GM19324 (cell line): ENCODE measurements at regions not wholly inside any gene's neighbourhood (a gene's known extent, or its start where the extent isn't known, plus 50 kb on each side); places are given as distances from the start of the nearest gene placed in this dataset.

Experiments
- ATAC-seq: cut with Tn5 transposase; IDR thresholded peaks from one replicate; pipeline ENCODE4 v1.9.1; 2021; ENCODE audit warnings: mild to moderate bottlenecking, moderate library complexity; ENCODE audit not compliant: unreplicated experiment, low FRiP score

DNA sequence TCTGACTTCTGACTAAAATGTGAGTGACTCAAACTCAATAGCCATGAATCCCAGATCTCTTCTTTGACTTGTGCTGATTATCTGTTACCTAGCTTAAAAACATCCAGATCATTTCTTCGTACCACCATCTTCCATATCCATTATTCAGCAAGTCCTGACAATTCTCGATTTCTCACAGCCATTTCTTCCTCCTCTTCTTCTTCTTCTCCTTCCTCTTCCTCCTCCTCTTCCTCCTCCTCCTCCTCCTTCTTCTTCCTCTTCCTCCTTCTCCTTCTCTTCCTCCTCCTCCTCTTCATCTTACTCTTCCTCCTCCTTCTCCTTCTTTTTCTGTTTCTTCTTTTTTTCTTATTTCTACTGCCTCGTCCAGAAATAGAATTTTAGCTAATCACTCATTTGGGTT is 77.0 kb upstream of the MAP1B start:
- no peak for ATAC-seq

DNA sequence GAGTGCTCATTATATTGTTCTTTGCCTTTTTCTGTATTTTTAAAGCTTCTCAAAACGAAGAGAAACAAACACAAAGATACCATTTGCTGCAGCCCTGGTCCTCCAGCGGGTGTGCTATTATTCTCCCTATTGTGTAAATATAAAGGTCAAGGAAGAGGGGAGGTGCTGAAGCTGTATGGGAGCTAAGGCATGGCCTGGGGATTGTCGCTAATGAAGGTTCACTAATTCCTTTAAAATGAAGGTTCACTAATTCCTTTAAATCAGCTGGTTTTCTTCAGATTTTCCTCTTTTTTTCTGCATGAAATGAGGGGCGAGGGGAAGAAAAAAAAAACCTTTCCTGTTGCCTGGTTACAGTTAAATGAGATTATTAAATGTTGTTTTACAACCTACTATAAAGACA is 74.5 kb upstream of the MAP1B start:
- no peak for ATAC-seq

DNA sequence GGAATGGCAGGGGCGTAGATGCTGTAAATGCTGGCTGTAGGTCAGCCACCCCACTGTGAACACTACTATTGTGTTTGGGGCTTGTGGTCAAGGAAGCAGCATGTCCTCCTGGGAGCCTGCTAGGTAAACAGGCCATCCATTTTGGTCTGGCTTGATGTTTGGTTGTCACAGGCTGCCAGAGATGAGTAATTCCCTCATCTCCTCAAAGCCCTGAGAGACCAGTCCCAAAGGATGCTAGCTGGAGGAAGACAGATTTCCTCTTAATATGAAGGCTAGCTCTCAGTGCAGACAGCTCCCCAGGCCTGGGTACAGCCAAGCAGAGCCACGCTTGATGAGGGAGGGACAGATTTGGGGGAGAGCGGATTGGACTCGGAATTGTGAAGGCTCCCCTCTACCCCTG is 72.5 kb upstream of the MAP1B start:
- ATAC-seq = no peak

DNA sequence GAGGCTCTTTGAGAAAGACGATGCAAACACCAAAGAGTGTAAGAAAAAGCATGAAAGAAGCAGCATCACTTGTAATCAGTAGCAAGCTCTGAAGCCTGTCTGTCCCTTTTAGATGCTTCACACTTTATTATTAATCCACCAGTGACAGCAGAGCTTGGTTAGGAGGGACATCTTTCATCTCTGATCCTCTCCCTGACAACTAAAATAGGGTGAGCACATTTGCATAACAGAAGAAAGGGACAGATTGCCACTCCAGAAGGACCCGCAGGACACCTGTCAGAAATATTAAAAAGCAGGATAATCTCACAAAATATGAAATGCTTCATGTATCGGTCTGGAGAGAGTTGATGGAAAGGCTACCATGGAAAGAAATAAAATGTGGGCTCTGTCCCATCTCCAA is 71.4 kb upstream of the MAP1B start:
- ATAC-seq = no peak

DNA sequence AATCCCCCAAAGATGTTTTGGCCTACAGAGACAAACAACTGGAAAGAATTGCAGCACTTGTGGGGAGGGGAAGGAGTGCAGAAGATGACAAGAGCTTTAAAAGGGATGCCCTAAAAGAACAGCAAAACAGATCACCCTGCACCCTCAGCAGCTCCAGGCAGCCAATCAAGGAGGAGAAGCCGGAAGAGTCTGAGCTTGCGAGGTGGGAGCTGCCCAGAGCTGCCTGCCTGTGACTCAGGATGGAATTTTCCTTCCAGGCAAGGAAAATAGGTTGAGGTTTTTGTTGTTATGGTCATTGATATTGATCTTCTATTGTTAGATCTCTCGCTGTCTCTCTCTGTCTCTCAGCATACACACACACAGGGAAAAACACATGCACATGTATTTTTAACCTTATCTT is 70.3 kb upstream of the MAP1B start:
- no peak for ATAC-seq

DNA sequence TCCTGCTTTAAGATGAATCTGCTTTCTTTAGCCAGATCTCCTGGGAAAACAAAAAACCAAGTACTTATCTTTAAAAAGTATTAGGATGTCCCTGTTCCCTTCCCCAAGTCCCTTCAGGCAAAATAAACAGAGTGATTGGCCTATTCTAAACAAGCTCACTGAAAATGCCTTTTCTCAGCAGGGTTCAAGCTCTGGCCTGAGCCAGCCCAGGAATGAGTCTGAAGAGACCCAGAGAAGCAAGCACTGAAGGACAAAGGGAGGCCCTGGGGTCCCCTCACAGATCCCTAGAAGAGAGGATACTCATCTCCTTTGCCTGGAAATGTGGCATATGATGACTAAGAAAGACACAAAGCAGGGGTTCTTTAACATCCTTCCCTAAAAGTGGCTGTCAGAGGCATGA is 66.8 kb upstream of the MAP1B start:
- ATAC-seq = no peak

DNA sequence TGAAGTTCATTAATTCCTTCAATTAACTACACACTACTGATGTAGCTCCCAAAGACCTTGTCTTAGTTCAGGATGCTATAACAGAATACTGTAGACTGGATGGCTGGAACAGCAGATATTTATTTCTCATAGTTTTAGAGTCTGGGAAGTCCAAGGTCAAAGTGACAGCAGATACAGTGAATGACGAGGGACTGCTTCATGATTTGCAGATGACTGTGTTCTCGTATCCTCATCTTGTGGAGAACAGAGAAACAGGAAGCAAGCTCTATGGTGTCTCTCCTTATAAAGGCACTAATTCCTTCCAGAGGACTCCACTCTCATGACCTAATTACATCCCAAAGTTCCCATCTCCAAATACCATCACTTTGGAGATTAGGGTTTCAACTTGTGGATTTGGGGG is 65.6 kb upstream of the MAP1B start:
- no peak for ATAC-seq

DNA sequence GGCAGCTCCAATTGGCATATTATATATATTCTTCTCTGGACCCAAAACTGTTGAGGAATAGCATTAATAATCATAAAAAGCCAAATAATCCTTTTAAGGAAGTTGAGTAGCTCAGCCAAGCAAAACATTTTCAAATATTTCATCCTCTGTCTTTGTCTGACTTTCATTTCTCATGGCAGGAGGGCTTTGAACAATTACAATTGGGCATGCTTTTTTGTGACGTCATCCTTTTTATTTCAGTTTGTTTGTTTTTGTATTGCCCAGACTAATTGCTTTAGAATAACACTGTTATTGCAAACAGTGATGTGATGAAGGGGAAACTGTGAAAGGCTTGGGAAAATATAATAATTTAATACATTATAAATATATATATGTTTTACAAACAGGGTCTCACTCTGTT is 65.2 kb upstream of the MAP1B start:
- ATAC-seq = no peak

DNA sequence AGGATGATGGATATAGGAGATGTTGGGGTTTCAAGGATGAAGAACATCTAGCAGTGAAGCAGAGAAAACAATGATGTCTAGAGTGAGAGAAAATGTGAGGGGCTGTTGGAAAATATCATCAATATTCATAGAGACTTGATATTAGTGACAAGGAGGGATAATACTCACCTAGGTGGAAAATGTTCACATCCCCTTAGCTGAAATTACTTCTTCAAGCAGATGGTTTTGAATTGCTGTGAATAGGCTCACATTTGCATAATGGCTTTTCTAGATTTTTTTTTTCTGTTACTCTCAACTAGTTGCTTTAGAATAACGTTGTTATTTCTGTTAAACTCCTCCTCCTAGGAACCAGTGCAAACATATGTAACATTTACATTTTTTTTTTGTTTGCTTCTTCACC is 61.6 kb upstream of the MAP1B start:
- ATAC-seq = no peak

DNA sequence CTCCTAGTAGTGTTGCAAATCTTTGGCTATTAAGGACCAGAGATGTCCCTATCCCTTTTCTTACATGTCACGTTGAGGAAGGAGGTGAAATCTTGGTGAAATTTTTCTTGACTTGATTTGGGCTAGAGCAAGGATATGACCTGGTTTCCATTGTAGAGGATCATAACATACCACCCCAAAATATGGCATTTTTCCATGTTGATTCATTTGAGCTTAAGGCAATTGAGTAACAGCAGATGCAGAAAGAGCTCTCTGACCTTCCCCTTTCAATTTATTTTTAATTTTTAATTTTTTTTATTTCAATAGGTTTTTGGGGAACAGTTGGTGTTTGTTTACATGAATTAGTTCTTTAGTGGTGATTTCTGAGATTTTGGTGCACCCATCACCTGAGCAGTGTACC is 61.2 kb upstream of the MAP1B start:
- no peak for ATAC-seq

DNA sequence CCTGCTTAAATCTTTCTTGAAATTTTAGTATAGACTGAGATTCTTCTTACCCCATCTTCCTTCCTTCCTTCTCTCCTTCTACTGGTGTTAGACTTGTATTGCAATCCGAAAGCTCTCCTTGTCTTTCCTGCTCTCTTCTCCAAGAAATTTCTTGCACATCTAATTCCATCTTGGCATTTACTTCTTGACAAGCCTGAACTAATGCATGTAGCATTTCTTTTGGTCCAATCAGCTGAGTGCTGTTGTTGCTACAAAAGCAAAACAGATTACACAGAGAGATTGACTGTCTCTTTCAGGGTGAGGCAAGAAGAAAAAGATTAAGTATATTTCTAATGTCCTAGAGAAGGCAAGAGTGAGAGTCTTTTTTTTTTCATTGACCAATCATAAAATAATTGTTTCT is 51.6 kb upstream of the MAP1B start:
- no peak for ATAC-seq
